Gastrocnemius medialis (tissue), 4 donors: ENCODE measurements at regions not wholly inside any gene's neighbourhood (a gene's known extent, or its start where the extent isn't known, plus 50 kb on each side); places are given as distances from the start of the nearest gene placed in this dataset.

ENCODE experiments used
- ATAC-seq, 2 donors: fragments of 150-250 bp; one replicate each; pipeline ENCODE4 v1.9.1; 2016
- DNase-seq, 2 donors: peaks; one replicate each; pipeline ENCODE4 v3.0.0-alpha.2; 2019
- H3K27ac ChIP-seq, 4 donors: fragments of 200-600 bp; sonication (generic); 1 replicate in 1 of 4; 2 replicates in 3 of 4; pipeline ENCODE4 v1.5.1; 2016 to 2018; ENCODE audit warnings: mild to moderate bottlenecking in 2 of 4, moderate library complexity in 1 of 4
- H3K27me3 ChIP-seq, 3 donors: fragments of 200-600 bp; sonication (generic) in 2 of 3; 1 replicate in 1 of 3; 2 replicates in 2 of 3; pipeline versions ENCODE4 v1.5.1 to v1.6.0; 2016 to 2019; ENCODE audit warnings: mild to moderate bottlenecking in 1 of 3, moderate library complexity in 1 of 3
- H3K36me3 ChIP-seq, 2 donors: fragments of 200-600 bp; sonication (generic) in 1 of 2; one replicate each; pipeline ENCODE4 v1.5.1; 2017 to 2018
- H3K4me1 ChIP-seq, 2 donors: fragments of 200-600 bp; sonication (generic) in 1 of 2; one replicate each; pipeline ENCODE4 v1.5.1; 2016 to 2017; ENCODE audit warnings: mild to moderate bottlenecking in 2 of 2
- H3K4me3 ChIP-seq, 4 donors: fragments of 200-600 bp; sonication (generic) in 3 of 4; 1 replicate in 1 of 4; 2 replicates in 3 of 4; pipeline ENCODE4 v1.5.1; 2016 to 2019; ENCODE audit warnings: mild to moderate bottlenecking in 2 of 4
- H3K9me3 ChIP-seq, 3 donors: fragments of 200-600 bp; sonication (generic) in 2 of 3; 1 replicate in 1 of 3; 2 replicates in 2 of 3; pipeline ENCODE4 v1.5.1; 2016 to 2019
- CTCF ChIP-seq, 5 experiments: fragments of 450-650 bp in 3 of 5; fragments of 200-600 bp in 2 of 5; sonication (generic) in 2 of 5; IDR thresholded peaks in 4 of 5; conservative IDR thresholded peaks in 1 of 5; 1 replicate in 4 of 5; 2 replicates in 1 of 5; pipeline ENCODE4 v1.5.1; 2016 to 2019; ENCODE audit warnings: antibody characterized with exemption in 5 of 5, mild to moderate bottlenecking in 3 of 5, moderate library complexity in 3 of 5
- POLR2A ChIP-seq, 2 donors: fragments of 450-650 bp; IDR thresholded peaks; one replicate each; pipeline ENCODE4 v1.6.1; 2017; ENCODE audit warnings: antibody characterized with exemption in 2 of 2, mild to moderate bottlenecking in 2 of 2, moderate library complexity in 2 of 2
- in situ Hi-C, 4 donors: fragments of 200-750 bp; cut with MboI; loops; one replicate each; pipeline versions ENCODE4 v1.15.0 to v1.8.0; 2017; ENCODE audit warnings: low sequenced_read_pairs in 4 of 4
- intact Hi-C: fragments of 100-400 bp; cut with DNase I; formaldehyde crosslinking; loops from one replicate; pipeline ENCODE4 v1.15.1; 2023; ENCODE audit warnings: low total_unique reads

- ATAC-seq (no peak), DNase-seq (no peak)
- no peaks in the 10 kb centered on the region for H3K36me3 ChIP-seq
- H3K4me3 ChIP-seq = no peak overlapping the region
- peaks cover 0 to under 1% (median 0%) of the 10 kb centered on the region in 3 donors for H3K27me3 ChIP-seq
- TF ChIP-seq CTCF (IDR thresholded peaks at IDR 0.05 in 4 of 5, conservative IDR thresholded peaks at IDR 0.05 in 1 of 5) (no peak), POLR2A (IDR thresholded peaks at IDR 0.05) (no peak)
- no peaks in the 10 kb centered on the region for H3K4me1 ChIP-seq
- H3K9me3 ChIP-seq = no peaks in the 10 kb centered on the region
- intact Hi-C loops = no loop called here
- H3K27ac ChIP-seq = no peak overlapping the region
- in situ Hi-C loops = loop anchor here in 2 of 4 donors (25.0 kb wide), 1 partner anchor 1415 kb away; no protein-coding TSS in a partner anchor
Measured at GRCh38 chr19:32202244-32202643, 143.2 kb upstream of the ZNF507 start.

- no peak for ATAC-seq
- Histone ChIP-seq H3K27me3 (no peaks in the 10 kb centered on the region), H3K4me3 (no peak overlapping the region), H3K4me1 (no peaks in the 10 kb centered on the region), H3K27ac (no peak overlapping the region), H3K9me3 (no peaks in the 10 kb centered on the region), H3K36me3 (no peaks in the 10 kb centered on the region)
- intact Hi-C loops (no loop called here), in situ Hi-C loops (loop anchor here in 2 of 4 donors (25.0 kb wide), 1 partner anchor 1416 kb away; no protein-coding TSS in a partner anchor)
- no peak for TF ChIP-seq POLR2A (IDR thresholded peaks at IDR 0.05)
- no peak for TF ChIP-seq CTCF (IDR thresholded peaks at IDR 0.05 in 4 of 5, conservative IDR thresholded peaks at IDR 0.05 in 1 of 5)
- DNase-seq = no peak
Measured at GRCh38 chr19:32203161-32203560, 142.2 kb upstream of the ZNF507 start.

DNA sequence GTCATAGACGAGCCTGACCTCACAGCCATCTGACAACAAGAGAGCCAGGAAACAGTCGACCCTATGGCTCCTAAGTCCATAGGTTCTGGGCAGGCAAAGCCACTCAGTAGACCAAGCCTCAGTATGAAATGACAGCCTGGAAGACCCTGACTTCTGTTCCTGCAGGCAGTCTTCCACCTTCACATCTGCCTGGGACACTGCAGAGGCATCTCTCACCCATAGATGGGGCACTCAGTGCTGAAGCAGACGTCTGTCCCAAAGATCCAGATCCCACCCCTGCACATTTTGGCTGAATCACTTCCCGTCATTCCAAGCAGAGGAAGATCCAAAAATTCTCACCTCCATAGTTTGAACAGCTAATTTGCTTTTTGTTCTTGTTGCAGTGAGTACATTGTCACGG is 139.3 kb upstream of the ZNF507 start:
- Histone ChIP-seq H3K36me3 (no peaks in the 10 kb centered on the region), H3K9me3 (no peaks in the 10 kb centered on the region), H3K4me3 (no peak overlapping the region), H3K4me1 (no peaks in the 10 kb centered on the region), H3K27ac (no peak overlapping the region), H3K27me3 (no peaks in the 10 kb centered on the region)
- ATAC-seq (no peak), DNase-seq (no peak)
- in situ Hi-C loops = loop anchor here in 2 of 4 donors (25.0 kb wide), 1 partner anchor 1419 kb away; no protein-coding TSS in a partner anchor
- intact Hi-C loops = no loop called here
- no peak for TF ChIP-seq POLR2A (IDR thresholded peaks at IDR 0.05)
- no peak for TF ChIP-seq CTCF (IDR thresholded peaks at IDR 0.05 in 4 of 5, conservative IDR thresholded peaks at IDR 0.05 in 1 of 5)

- TF ChIP-seq CTCF (IDR thresholded peaks at IDR 0.05 in 4 of 5, conservative IDR thresholded peaks at IDR 0.05 in 1 of 5) = no peak
- TF ChIP-seq POLR2A (IDR thresholded peaks at IDR 0.05) = no peak
- Histone ChIP-seq H3K4me3 (no peak overlapping the region), H3K27me3 (no peaks in the 10 kb centered on the region), H3K9me3 (no peaks in the 10 kb centered on the region), H3K36me3 (no peaks in the 10 kb centered on the region), H3K4me1 (no peaks in the 10 kb centered on the region), H3K27ac (no peak overlapping the region)
- no peak for ATAC-seq
- intact Hi-C loops (no loop called here), in situ Hi-C loops (loop anchor here in 2 of 4 donors (25.0 kb wide), 1 partner anchor 1421 kb away; no protein-coding TSS in a partner anchor)
- no peak for DNase-seq
Measured at GRCh38 chr19:32208060-32208459, 137.3 kb upstream of the ZNF507 start.

DNA sequence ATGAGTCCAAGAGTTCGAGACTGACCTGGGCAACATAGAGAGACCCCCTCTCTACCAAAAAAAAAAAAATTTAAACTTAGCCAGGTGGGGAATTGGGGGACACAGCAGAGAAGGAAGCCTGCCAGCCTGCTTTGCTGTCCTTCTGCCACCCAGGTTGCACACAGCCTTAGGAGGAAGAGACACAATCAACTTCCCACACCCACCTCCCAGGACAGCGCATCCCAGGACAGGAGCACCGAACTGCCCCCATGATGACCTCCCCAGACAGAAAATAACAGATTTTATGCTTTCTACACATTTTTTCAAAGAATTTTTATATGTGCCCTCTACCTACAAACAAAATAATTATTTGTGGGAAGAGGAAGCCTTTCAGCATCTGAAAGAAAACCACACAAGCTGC is 126.0 kb upstream of the ZNF507 start:
- TF ChIP-seq POLR2A (IDR thresholded peaks at IDR 0.05) = no peak
- no peak for TF ChIP-seq CTCF (IDR thresholded peaks at IDR 0.05 in 4 of 5, conservative IDR thresholded peaks at IDR 0.05 in 1 of 5)
- Histone ChIP-seq H3K36me3 (no peaks in the 10 kb centered on the region), H3K27me3 (no peaks in the 10 kb centered on the region), H3K4me1 (no peaks in the 10 kb centered on the region), H3K9me3 (no peaks in the 10 kb centered on the region), H3K27ac (no peak overlapping the region), H3K4me3 (no peak overlapping the region)
- DNase-seq (no peak), ATAC-seq (no peak)
- intact Hi-C loops (no loop called here), in situ Hi-C loops (loop anchor here in 2 of 4 donors (25.0 kb wide), 1 partner anchor 1432 kb away; no protein-coding TSS in a partner anchor)
